ENCODE measurements at regions not wholly inside any gene's neighbourhood (a gene's known extent, or its start where the extent isn't known, plus 50 kb on each side); places are given as distances from the start of the nearest gene placed in this dataset.

GRCh38 chr2:51698021-51698420 lies 666.1 kb upstream of the NRXN1 start:
- no peak for DNase-seq (ENCODE audit: low read depth, low spot score)

GRCh38 chr2:51697095-51697494 lies 665.2 kb upstream of the NRXN1 start:
- no peak for DNase-seq (ENCODE audit: low read depth, low spot score)

GRCh38 chr2:51695531-51695930 lies 663.6 kb upstream of the NRXN1 start:
- DNase-seq (ENCODE audit: low read depth, low spot score): no peak

- DNase-seq (ENCODE audit: low read depth, low spot score): no peak
Observed at GRCh38 chr2:51693640-51694039, 661.7 kb upstream of the NRXN1 start.

- DNase-seq (ENCODE audit: low read depth, low spot score): no peak
Observed at GRCh38 chr2:51681854-51682253, 649.9 kb upstream of the NRXN1 start.

- no peak for DNase-seq (ENCODE audit: low read depth, low spot score)
Observed at GRCh38 chr2:51673628-51674027, 641.7 kb upstream of the NRXN1 start.

- DNase-seq (ENCODE audit: low read depth, low spot score): no peak
Observed at GRCh38 chr2:51667679-51668078, 635.7 kb upstream of the NRXN1 start.

- DNase-seq (ENCODE audit: low read depth, low spot score): no peak
Observed at GRCh38 chr2:51662187-51662586, 630.3 kb upstream of the NRXN1 start.

- no peak for DNase-seq (ENCODE audit: low read depth, low spot score)
Observed at GRCh38 chr2:51657849-51658248, 625.9 kb upstream of the NRXN1 start.

GRCh38 chr2:51650769-51651168 lies 618.8 kb upstream of the NRXN1 start:
- DNase-seq (ENCODE audit: low read depth, low spot score): no peak

GRCh38 chr2:51649366-51649765 lies 617.4 kb upstream of the NRXN1 start:
- DNase-seq (ENCODE audit: low read depth, low spot score): no peak

- DNase-seq (ENCODE audit: low read depth, low spot score): no peak
Observed at GRCh38 chr2:51638811-51639210, 606.9 kb upstream of the NRXN1 start.

- no peak for DNase-seq (ENCODE audit: low read depth, low spot score)
Observed at GRCh38 chr2:51633073-51633472, 601.1 kb upstream of the NRXN1 start.

- no peak for DNase-seq (ENCODE audit: low read depth, low spot score)
Observed at GRCh38 chr2:51629406-51629805, 597.5 kb upstream of the NRXN1 start.

GRCh38 chr2:51628917-51629316 lies 597.0 kb upstream of the NRXN1 start:
- no peak for DNase-seq (ENCODE audit: low read depth, low spot score)

- DNase-seq (ENCODE audit: low read depth, low spot score): no peak
Observed at GRCh38 chr2:51624995-51625394, 593.1 kb upstream of the NRXN1 start.

GRCh38 chr2:51620796-51621195 lies 588.9 kb upstream of the NRXN1 start:
- DNase-seq (ENCODE audit: low read depth, low spot score): no peak

GRCh38 chr2:51619961-51620360 lies 588.0 kb upstream of the NRXN1 start:
- DNase-seq (ENCODE audit: low read depth, low spot score): no peak

GRCh38 chr2:51612387-51612786 lies 580.5 kb upstream of the NRXN1 start:
- DNase-seq (ENCODE audit: low read depth, low spot score): no peak

GRCh38 chr2:51601706-51602105 lies 569.8 kb upstream of the NRXN1 start:
- no peak for DNase-seq (ENCODE audit: low read depth, low spot score)

GRCh38 chr2:51597086-51597485 lies 565.2 kb upstream of the NRXN1 start:
- no peak for DNase-seq (ENCODE audit: low read depth, low spot score)

- no peak for DNase-seq (ENCODE audit: low read depth, low spot score)
Observed at GRCh38 chr2:51595836-51596235, 563.9 kb upstream of the NRXN1 start.

GRCh38 chr2:51581636-51582267 lies 549.8 kb upstream of the NRXN1 start:
- DNase-seq (ENCODE audit: low read depth, low spot score): no peak

GRCh38 chr2:51579412-51579811 lies 547.5 kb upstream of the NRXN1 start:
- DNase-seq (ENCODE audit: low read depth, low spot score): no peak

Measured in pulmonary artery endothelial cell (primary cell).